ENCODE measurements at regions not wholly inside any gene's neighbourhood (a gene's known extent, or its start where the extent isn't known, plus 50 kb on each side); places are given as distances from the start of the nearest gene placed in this dataset.

DNA sequence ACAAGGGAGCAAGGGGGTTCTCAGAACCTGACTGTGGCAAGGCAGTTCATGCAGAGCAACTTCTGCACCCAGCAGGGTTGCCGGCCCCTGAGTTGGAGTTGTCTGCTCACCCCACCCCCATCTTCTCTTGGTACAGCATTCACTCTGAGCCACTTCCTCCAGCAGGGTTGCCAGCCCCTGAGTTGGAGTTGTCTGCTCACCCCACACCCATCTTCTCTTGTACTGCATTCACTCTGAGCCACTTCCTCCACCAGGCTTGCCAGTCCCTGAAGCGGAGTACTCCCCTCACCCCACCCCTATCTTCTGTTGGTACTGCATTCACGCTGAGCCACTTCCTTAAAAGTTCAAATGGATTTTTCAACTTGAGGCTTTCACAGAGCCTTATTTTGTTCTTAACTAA lies 79.7 kb upstream of the SYNDIG1 start:
- no peak for TF ChIP-seq CTCF (IDR thresholded peaks at IDR 0.05; ENCODE audit: extremely low read depth, insufficient read depth, missing control alignments)
- in situ Hi-C loops (cut with MboI; ENCODE audit: low pct_unique_long_range_greater_than_20kb, low sequenced_read_pairs, unreplicated experiment) = no loop called here
- no peak for DNase-seq (ENCODE audit: low spot score)

DNA sequence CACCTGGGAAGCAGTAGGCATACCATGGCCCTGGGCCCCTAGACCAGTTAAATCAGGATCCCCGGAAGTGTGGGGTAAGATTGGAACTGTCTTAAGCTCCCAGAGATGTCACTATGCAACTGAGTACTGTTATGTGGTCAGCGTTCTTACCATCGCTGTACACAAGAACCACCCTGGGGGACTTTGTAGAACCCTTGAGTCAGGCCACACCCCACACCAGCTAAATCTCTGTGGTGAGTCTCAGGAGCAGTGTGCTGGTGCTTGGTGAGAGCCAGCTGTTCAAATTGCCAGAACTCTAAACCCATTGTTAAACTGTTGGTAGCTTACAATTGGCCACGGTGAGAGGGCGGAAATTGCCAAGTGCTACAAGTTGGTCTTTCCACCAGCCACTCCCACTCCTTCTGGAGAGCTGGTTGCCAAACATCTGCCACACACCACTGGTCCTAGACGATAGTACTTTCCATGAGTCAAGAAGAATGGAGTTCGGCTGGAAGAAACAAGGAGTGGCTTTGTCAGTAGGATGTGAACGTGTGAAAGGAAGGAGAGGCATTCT lies 80.5 kb upstream of the SYNDIG1 start:
- in situ Hi-C loops (cut with MboI; ENCODE audit: low pct_unique_long_range_greater_than_20kb, low sequenced_read_pairs, unreplicated experiment) = no loop called here
- no peak for TF ChIP-seq CTCF (IDR thresholded peaks at IDR 0.05; ENCODE audit: extremely low read depth, insufficient read depth, missing control alignments)
- DNase-seq (ENCODE audit: low spot score) = no peak

- no peak for TF ChIP-seq CTCF (IDR thresholded peaks at IDR 0.05; ENCODE audit: extremely low read depth, insufficient read depth, missing control alignments)
- in situ Hi-C loops (cut with MboI; ENCODE audit: low pct_unique_long_range_greater_than_20kb, low sequenced_read_pairs, unreplicated experiment) = no loop called here
- no peak for DNase-seq (ENCODE audit: low spot score)
These were observed 83.9 kb upstream of the SYNDIG1 start for GRCh38 chr20:24385547-24385946.

DNA sequence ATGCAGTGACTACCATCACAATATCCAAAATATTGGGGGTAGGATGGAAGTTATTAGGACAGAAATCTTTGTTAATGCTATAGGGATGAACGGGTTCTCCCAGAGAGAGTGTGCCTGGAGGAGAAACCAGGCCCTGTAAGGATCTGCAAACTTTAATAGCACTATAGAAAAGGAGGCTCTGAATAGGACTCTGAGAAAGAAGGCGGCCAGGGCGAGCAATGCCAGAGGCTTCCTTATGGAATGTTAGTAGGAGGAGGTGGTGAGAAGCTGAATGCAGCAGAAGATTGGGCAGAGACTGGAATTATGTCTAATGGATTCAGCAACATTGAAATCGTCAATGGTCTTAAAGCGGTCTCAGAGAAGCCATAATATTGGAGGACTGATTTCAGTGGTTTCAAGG lies 84.6 kb upstream of the SYNDIG1 start:
- no peak for TF ChIP-seq CTCF (IDR thresholded peaks at IDR 0.05; ENCODE audit: extremely low read depth, insufficient read depth, missing control alignments)
- DNase-seq (ENCODE audit: low spot score) = no peak
- in situ Hi-C loops (cut with MboI; ENCODE audit: low pct_unique_long_range_greater_than_20kb, low sequenced_read_pairs, unreplicated experiment) = no loop called here

- no peak for DNase-seq (ENCODE audit: low spot score)
- no peak for TF ChIP-seq CTCF (IDR thresholded peaks at IDR 0.05; ENCODE audit: extremely low read depth, insufficient read depth, missing control alignments)
- in situ Hi-C loops (cut with MboI; ENCODE audit: low pct_unique_long_range_greater_than_20kb, low sequenced_read_pairs, unreplicated experiment) = no loop called here
These were observed 86.7 kb upstream of the SYNDIG1 start for GRCh38 chr20:24382743-24383142.

DNA sequence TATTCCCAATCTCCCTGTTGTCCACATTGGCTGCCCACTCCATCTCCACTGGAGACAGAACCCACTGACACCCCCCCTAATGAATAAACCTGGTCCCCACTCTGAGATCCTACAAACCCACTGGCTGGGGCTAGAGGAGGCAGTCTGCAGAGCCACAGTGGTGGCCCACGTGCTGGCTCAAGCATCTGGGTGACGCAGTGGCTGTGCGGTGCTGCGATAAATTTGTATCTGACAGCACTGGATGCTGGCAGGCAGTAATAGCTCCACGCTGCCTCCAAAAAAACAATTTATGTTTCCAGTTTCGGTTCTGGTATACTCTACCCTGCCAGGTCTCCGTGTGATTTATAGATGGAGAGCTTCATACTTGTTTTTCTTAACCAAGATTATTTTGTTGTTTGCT lies 87.1 kb upstream of the SYNDIG1 start:
- no peak for DNase-seq (ENCODE audit: low spot score)
- in situ Hi-C loops (cut with MboI; ENCODE audit: low pct_unique_long_range_greater_than_20kb, low sequenced_read_pairs, unreplicated experiment) = no loop called here
- no peak for TF ChIP-seq CTCF (IDR thresholded peaks at IDR 0.05; ENCODE audit: extremely low read depth, insufficient read depth, missing control alignments)

- in situ Hi-C loops (cut with MboI; ENCODE audit: low pct_unique_long_range_greater_than_20kb, low sequenced_read_pairs, unreplicated experiment) = no loop called here
- DNase-seq (ENCODE audit: low spot score) = no peak
- no peak for TF ChIP-seq CTCF (IDR thresholded peaks at IDR 0.05; ENCODE audit: extremely low read depth, insufficient read depth, missing control alignments)
These were observed 87.5 kb upstream of the SYNDIG1 start for GRCh38 chr20:24381886-24382285.

All from GM13977 (cell line).